ENCODE measurements at regions not wholly inside any gene's neighbourhood (a gene's known extent, or its start where the extent isn't known, plus 50 kb on each side); places are given as distances from the start of the nearest gene placed in this dataset.
"Not testable (repeated sequence)": the region's sequence is repeated elsewhere in the genome, so short reads cannot be mapped to it uniquely, and the experiment has no call there.

DNA sequence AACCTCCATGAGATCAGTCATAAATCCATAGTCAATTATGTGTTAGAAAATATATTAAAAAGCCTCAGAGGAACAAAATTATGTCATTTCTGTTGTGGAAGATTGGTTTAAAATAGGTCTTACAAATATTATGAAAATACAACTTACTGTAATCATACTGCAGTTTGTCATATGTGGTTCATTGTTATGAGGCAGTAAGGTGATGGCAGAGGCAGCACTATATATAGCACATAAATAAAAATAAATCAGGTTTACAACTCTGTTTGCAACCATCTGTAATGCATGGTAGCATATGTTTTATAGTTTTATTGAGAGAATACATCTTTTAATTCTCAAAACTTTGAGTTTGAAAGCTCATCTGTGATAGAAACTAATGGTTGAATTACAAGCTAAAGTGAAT is 651.4 kb downstream of the PCDH11X start:
- H3K9me3 ChIP-seq; H3K27ac ChIP-seq; H3K36me3 ChIP-seq; DNase-seq; H3K27me3 ChIP-seq (replicated peaks in 1 of 7); intact Hi-C loops (cut with DNase I; ENCODE audit: low total_unique reads); H3K4me3 ChIP-seq; H3K4me1 ChIP-seq: not testable (repeated sequence)

DNA sequence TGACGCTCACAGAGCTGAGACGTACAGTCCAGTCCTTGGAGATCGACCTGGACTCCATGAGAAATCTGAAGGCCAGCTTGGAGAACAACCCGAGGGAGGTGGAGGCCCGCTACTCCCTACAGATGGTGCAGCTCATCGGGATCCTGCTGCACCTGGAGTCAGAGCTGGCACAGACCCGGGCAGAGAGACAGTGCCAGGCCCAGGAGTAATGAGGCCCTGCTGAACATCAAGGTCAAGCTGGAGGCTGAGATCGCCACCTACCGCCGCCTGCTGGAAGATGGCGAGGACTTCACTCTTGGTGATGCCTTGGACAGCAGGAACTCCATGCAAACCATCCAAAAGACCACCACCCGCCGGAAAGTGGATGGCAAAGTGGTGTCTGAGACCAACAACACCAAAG is 681.4 kb downstream of the PCDH11X start:
- peak; percentile 30 for DNase-seq
- H3K9me3 ChIP-seq; H3K4me1 ChIP-seq; H3K27ac ChIP-seq; intact Hi-C loops (cut with DNase I; ENCODE audit: low total_unique reads); H3K4me3 ChIP-seq; H3K27me3 ChIP-seq (replicated peaks in 1 of 7); H3K36me3 ChIP-seq: not testable (repeated sequence)
- WGBS, 5 donors, result 84 to 94% (median 91%) methylated on average over 2 to 13 of the region's 13 CpGs

DNA sequence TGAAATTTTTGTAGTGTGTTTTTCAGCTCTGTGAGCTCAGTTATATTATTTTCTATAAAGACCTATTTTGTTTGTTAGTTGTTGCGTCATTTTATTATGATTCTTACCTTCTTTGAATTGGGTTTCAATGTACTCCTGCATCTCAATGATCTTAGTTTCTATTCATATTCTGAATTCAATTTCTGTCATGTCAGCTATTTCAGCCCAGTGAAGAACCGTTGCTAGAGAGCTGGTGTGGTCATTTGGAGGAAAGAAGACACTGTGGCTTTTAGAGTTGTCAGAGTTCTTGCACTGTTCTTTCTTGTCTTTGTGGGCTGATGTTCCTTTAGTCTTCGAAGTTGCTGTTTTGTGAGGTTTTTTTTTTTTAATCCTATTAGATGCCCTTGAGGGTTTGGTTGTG is 701.0 kb downstream of the PCDH11X start:
- H3K27ac ChIP-seq; H3K27me3 ChIP-seq (replicated peaks in 1 of 7); DNase-seq; H3K4me3 ChIP-seq; H3K4me1 ChIP-seq; intact Hi-C loops (cut with DNase I; ENCODE audit: low total_unique reads); H3K9me3 ChIP-seq; H3K36me3 ChIP-seq: not testable (repeated sequence)
- 77 to 86% (median 84%) methylated on average over 3 of the region's 3 CpGs for WGBS, 5 donors

DNA sequence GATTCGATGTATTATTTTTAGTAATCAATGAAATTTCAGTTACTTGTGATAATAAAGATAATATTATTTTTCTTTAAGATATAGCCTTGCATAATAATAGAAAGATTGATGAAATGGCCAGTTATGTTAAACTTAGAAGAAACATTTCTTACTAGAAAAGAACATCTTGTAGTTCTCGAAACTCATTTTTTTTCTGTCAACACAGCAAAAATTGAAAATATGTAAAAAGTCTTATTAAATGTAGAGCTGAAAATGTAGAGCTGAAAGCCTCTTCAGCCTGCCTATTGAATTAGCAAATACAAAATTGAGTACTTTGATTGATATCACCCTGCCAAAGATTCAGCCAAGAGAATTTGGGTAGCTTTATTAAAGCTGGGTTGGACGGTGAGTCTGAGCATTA is 706.3 kb downstream of the PCDH11X start:
- H3K9me3 ChIP-seq; H3K36me3 ChIP-seq; DNase-seq; H3K27me3 ChIP-seq (replicated peaks in 1 of 7); H3K27ac ChIP-seq; H3K4me3 ChIP-seq; H3K4me1 ChIP-seq; intact Hi-C loops (cut with DNase I; ENCODE audit: low total_unique reads): not testable (repeated sequence)
- 79 to 90% (median 81%) methylated on average over 3 of the region's 3 CpGs for WGBS, 5 donors

DNA sequence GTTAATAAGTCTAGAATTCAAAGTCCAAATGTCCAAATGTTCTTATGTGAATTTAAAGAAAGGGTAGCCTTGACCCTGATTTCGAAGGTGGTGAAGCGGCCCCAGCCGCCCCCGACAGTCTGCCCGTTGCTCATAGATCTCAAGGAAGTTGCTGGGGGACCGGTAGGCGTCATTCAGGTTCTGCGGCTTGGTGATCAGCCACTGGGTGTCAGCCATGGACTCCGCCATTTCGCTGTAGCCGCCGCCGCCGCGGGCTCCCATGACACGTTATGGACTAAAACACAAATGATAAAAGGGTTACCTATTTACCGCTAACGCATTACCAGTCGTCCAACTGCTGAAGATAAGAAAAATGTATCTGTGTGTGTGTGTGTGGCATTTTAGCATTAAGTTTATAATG is 736.1 kb downstream of the PCDH11X start:
- DNase-seq; intact Hi-C loops (cut with DNase I; ENCODE audit: low total_unique reads); H3K4me1 ChIP-seq; H3K4me3 ChIP-seq; H3K27me3 ChIP-seq (replicated peaks in 1 of 7); H3K27ac ChIP-seq; H3K36me3 ChIP-seq; H3K9me3 ChIP-seq: not testable (repeated sequence)
- WGBS, 5 donors, result 92 to 97% (median 94%) methylated on average over 16 to 19 of the region's 19 CpGs

DNA sequence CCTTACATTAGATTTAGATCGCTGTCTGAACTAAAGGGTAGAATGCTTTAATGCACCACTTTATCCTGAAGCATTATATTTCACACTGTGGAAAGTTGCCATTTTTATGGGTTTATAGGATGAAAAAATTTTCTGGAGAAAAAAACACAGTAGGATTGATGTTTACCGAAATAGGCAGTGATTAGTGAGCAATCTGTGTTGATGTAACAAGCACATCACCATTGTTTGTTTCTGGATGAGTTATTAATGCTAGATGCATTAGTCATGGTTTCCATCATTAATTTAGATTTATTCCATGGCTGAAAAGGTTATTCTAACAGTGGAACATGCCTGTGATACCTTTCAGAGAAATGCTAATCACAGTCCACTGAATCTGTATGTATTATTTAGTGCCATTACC is 749.8 kb downstream of the PCDH11X start:
- H3K36me3 ChIP-seq; H3K9me3 ChIP-seq; intact Hi-C loops (cut with DNase I; ENCODE audit: low total_unique reads); H3K27ac ChIP-seq; H3K4me1 ChIP-seq; H3K27me3 ChIP-seq (replicated peaks in 1 of 7); H3K4me3 ChIP-seq; DNase-seq: not testable (repeated sequence)
- 81 to 91% (median 89%) methylated on average over 2 of the region's 2 CpGs for WGBS, 5 donors

DNA sequence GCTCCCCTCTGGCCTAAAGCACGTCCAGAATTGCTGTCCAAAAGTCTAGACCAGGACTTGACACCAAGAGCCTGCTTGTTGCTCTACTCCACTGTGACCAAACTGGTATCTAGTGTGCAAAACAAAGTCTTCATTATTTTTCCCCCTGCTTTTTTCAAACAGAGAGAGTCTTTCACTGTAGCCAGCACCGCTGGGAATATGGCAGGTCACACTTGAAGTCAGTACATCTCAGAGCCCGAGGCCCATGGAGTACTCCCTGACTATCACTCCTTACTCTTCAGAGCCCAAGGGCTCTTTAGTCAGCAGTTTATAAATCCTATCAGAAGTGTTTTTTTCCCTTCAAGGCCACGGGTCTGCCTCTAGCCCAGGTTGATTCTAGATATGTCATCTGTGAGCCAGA is 761.3 kb downstream of the PCDH11X start:
- H3K4me3 ChIP-seq; H3K4me1 ChIP-seq; H3K27ac ChIP-seq; H3K27me3 ChIP-seq (replicated peaks in 1 of 7); intact Hi-C loops (cut with DNase I; ENCODE audit: low total_unique reads); H3K36me3 ChIP-seq; DNase-seq; H3K9me3 ChIP-seq: not testable (repeated sequence)
- 64 to 74% (median 66%) methylated on average over 4 of the region's 4 CpGs for WGBS, 5 donors

DNA sequence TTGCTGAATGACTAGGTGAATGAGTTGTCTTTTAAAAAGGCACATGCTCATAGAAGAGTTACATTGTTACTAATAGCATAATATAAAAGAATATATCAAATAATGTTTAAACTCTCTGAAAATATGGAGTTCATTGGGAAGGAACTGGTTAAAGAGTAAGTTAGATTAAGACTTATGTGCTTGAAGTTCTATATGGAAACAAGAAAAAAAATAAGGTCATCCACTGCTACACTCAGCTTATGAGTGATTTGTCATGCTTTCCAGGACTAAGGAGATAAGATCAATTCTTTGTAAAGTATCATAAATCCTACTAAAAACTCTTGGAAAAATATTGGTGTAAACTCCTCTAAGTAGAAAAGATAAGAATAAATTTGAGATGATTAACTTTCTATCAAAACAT is 779.1 kb downstream of the PCDH11X start:
- H3K4me1 ChIP-seq; intact Hi-C loops (cut with DNase I; ENCODE audit: low total_unique reads); H3K27me3 ChIP-seq (replicated peaks in 1 of 7); DNase-seq; H3K36me3 ChIP-seq; H3K9me3 ChIP-seq; H3K4me3 ChIP-seq; H3K27ac ChIP-seq: not testable (repeated sequence)

DNA sequence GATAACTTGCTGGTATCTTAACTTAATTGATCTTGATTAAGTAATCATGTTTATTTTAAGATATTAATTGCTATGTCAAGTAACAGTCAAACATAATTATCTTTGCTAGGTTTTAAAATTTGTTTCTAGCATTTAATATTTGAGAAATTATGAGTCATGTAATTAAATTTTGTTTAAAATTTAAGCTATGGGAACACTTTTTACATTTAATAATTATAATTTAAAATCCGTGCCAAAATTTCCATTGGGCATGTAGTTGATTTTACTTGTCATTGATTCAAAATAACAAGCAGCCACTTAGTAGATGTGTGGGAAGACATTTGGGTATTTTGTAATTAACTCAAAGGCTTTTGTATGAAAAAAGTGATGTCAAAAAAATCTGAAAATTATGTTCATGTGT is 779.6 kb downstream of the PCDH11X start:
- H3K9me3 ChIP-seq; H3K36me3 ChIP-seq; intact Hi-C loops (cut with DNase I; ENCODE audit: low total_unique reads); H3K4me1 ChIP-seq; DNase-seq; H3K27me3 ChIP-seq (replicated peaks in 1 of 7); H3K4me3 ChIP-seq; H3K27ac ChIP-seq: not testable (repeated sequence)
- 48 to 78% (median 64%) methylated on average over 1 of the region's 1 CpG for WGBS, 5 donors

DNA sequence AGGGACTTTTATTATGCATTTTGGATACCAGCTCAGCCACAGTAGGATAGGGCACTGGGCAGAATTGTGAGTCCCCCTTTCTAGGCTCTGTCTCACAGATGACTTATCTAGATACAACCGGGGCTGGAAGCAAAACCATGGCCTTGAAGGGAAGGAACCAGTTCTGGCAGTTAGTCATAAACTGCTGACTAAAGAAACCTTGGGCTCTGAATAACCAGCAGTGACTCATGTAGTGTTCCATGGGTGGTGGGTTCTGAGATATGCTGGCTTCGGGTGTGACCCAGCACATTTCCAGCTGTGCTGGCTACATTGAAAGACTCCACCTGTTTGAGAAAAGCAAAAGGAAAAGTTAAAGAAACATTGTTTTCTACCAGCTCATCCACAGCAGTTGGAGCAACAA is 780.9 kb downstream of the PCDH11X start:
- not testable (repeated sequence) for H3K9me3 ChIP-seq, H3K27ac ChIP-seq
- WGBS, 5 donors, result 67 to 100% (median 85%) methylated on average over 1 to 2 of the region's 2 CpGs; no CpG with 5 or more reads in 1 of the 5 donors

DNA sequence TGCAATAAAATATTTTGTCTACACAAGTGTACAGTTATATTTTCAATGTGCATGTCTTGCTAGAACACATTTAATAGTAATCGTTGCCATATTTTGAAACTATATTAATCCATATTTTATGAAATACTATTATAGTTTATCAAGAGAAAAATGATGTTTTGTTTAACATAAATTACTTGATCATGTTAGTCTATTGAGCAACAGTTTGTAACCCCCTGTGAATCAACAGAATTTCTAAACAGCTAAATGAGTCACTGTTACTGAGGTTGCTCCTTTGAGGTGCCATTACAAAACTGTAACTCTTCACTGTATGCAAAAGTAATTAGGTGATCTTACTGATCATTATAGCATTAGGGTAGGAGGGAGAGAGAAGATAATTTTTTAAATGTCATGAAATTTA is 791.0 kb downstream of the PCDH11X start:
- H3K9me3 ChIP-seq; DNase-seq; H3K27me3 ChIP-seq (replicated peaks in 1 of 7); intact Hi-C loops (cut with DNase I; ENCODE audit: low total_unique reads); H3K27ac ChIP-seq; H3K4me1 ChIP-seq; H3K4me3 ChIP-seq; H3K36me3 ChIP-seq: not testable (repeated sequence)
- 70 to 88% (median 84%) methylated on average over 1 of the region's 1 CpG for WGBS, 5 donors

More for the DNA sequence above, 780.9 kb downstream of the PCDH11X start:
- intact Hi-C loops (cut with DNase I; ENCODE audit: low total_unique reads); H3K4me1 ChIP-seq; H3K36me3 ChIP-seq; DNase-seq; H3K27me3 ChIP-seq (replicated peaks in 1 of 7); H3K4me3 ChIP-seq: not testable (repeated sequence)

DNA sequence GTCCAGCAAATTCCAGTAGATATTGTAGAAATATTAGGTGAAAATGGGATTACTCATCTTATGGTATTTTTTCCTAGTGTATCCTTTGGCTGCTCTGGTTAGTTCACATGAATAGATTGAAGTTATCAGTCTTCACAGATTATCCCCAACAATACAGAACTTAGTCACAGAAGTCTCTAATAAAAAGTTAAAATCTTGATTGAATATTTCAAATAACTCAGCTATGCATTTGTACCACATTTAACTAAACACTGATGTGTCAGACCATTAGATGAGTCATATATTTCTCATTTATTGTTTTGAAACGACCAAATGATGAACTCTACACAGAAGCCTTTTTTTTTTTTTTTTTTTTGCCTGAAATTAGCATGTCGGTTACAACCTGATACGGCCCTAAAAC is 807.5 kb downstream of the PCDH11X start:
- H3K27me3 ChIP-seq (replicated peaks in 1 of 7); H3K4me3 ChIP-seq; DNase-seq; H3K4me1 ChIP-seq; H3K9me3 ChIP-seq; H3K27ac ChIP-seq; H3K36me3 ChIP-seq; intact Hi-C loops (cut with DNase I; ENCODE audit: low total_unique reads): not testable (repeated sequence)
- 62 to 72% (median 67%) methylated on average over 3 of the region's 3 CpGs for WGBS, 5 donors
